ENCODE measurements at regions not wholly inside any gene's neighbourhood (a gene's known extent, or its start where the extent isn't known, plus 50 kb on each side); places are given as distances from the start of the nearest gene placed in this dataset.

DNA sequence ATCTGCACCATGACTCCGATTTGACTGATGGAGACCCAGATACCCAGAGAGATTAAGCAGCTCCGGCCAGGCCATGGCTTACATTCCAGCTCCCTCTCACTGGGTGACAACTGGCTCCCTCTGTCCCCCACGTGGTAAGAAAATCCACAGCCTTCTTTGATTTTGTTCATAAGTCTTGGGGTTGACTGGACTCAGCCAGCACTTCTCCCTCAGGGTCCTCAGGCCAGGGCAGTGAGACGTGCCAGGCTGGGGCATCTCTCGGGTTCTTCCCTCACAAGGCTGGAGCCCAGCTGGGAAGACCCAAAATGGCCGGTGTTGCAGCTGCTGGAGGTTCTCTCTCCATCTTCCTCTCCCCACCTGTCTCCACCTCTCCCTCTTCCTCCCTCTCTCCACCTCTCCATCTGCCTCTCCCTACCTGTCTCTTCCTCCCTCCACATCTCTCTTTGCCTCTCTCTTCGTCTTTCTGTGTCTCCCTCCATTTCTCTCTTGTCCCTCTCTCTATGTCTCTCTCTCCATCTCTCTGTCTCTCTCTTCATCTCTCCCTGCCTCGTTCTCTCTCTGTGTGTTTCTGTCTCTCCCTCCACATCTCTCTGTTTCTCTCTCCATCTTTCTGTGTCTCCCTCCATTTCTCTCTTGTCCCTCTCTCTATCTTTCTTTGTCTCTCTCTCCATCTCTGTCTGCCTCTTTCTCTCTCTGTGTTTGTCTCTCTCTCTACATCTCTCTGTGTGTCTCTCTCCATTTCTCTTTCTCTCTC, 105.3 kb downstream of the FOXL1 start:
- no peak for DNase-seq

DNA sequence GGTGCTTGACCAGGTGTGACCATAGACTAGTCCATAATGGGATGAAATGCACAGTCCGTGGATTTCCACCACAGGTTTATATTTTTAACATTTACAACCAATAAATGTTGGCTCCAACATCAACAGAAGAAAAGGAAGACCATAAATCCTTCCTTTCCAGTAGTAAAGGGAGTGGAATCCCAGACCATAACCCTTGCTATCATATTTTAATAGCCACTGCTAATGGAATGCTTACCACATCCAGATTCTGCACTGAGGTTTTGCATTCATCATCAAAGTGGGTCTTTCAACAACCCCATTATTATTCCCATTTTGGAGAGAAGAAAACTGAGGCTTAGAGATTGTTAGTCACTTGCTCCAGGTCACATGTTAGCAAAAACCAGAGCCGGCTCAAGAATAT, 106.7 kb downstream of the FOXL1 start:
- no peak for DNase-seq

DNA sequence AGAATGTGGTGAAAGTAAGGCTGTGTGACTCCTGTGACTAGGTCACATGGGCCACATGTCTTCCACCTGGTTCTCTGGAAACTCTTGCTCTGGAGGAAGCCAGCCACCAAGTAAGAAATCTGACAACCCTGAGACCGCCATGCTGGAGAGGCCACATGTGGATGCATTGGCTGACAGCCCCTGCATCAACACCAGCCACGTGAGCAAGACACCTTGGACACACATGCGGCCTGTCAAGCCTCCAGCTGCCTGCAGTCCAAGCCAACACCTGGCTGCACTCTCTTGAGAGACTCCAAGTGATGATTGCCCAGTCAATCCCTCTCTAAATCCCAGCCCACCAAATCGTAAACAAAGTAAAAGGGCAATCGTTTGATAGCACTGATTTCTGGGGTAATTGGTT, 112.6 kb downstream of the FOXL1 start:
- DNase-seq: no peak

DNA sequence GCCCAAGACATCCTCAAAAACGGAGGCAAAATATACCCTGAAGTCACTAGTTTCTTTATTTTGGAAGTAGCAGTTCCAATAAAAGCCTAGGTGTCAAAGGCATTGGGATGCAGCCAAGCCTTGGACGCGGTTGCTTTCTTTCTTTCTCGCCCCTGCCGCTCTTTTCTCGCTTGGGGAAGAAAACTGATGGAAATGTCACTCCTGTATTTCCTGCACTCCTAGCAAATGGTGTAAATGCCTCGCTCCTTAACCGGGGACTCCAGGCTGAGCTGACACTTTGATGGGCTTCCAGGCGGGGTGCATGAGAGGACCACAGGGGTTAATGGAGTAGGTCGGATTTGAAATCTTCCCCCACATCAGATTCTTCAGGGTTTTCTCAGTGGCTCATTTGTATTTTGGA, 114.1 kb downstream of the FOXL1 start:
- no peak for DNase-seq

DNA sequence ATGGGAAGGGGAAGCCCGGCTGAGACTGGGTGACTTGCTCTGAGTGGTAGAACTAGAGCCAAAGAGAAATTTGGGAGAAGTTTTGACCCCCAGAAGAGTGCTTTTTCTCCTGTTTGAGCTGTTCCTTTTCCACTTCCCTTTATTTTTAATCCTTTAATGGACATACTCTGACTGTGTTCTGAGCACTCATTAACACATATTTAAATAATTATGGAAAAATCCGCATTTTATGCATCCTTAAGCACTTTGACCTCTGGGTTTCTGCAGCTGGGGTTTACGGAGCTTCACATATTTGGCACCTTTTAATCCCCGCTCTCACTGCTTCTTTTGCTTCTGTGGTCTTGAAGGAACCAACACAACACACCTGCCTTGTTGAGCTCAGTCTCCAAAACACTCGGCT, 114.7 kb downstream of the FOXL1 start:
- no peak for DNase-seq

DNA sequence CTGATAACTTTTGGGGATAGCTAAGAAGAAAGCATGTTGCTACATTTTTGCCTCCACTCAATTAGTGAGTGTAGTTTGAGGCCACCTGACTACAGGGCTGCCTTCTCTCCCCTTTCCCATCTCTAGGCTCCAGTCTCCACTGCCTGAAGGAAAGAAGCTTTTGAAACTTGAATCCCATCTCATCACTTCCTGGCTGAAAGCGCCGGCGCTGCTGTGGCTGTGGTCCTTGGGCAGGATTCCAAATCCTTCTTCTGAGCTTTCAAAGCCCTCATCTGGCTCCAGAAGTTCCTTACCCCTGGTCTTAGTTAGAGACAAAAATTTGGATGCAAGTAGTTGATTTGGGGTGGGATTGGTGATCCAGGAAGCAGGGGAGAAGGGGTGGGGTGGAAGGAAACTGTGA, 119.4 kb downstream of the FOXL1 start:
- no peak for DNase-seq

DNA sequence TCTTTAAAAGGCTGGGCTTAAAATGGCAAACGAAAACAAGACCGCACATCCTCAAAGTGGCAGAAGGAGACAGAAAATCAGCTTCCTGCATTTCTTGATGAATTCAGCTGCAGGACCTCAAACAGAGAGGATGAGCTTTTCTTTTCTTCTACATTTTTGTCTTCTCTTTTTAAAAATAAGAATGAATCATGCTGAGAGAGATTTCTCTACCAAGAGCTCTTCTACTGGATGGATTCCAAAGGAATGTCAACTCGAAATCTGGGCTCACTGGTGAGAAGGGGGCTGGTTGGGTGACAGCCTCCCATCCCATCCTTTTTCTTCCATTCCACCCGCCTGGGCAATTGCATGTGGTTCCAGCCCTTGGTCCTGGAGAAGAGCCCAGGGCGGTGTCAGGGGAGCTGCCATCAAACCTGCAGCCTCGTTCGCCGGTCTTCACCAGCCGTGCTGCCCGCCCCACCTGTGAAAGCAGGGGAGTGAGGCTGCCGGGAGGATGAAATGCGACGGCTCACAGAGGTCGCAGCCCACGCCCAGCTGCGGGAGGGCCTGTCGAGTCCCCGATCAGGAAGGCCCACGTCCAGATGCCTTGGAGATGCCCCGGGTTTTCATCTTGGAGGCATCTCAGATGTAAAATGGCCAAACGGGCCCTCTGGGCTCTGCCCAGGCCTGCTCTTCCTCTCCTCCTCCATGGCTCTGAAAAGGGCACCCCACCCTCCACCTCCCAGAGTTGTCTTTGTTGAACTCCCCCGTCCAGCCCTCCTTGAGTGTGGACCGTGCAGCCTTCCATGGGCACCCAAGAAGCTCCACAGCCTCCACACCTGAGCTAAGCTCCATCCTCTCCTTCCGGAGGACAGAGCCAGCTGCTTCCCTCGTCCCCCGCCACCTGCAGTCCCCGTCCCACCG, 121.9 kb downstream of the FOXL1 start:
- DNase-seq: no peak

DNA sequence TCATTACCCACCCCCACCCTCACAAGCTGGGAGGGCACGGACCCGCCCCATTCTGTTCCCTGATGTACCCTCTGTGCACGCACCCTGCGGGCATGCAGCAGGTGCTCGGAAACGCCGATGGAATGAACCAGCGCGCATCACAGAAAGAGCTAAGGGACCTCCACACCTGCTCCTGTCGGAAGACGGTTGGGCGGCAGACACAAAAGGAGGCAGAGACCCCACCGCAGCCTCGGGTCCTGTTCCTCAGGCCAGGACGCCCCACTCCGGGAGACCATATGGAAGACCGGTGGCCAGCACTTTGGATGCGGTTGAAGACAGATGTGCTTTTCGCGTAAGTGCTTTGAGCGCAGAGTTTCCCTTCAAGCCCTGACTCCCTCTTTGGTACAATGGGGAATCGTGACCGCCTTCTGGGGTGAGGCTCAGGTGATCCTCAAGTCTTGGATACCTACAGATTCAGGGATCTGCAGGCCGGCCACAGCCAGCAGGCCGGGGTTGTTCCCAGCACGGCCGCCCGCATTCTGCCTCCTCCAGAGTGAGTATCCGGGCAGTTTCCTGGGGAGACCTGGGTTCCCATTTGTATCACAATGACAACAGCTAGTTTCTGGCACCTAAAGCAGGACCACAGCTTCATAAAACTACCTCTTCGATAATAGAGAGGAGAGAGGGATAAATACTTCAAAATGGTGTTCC, 123.1 kb downstream of the FOXL1 start:
- DNase-seq: no peak

DNA sequence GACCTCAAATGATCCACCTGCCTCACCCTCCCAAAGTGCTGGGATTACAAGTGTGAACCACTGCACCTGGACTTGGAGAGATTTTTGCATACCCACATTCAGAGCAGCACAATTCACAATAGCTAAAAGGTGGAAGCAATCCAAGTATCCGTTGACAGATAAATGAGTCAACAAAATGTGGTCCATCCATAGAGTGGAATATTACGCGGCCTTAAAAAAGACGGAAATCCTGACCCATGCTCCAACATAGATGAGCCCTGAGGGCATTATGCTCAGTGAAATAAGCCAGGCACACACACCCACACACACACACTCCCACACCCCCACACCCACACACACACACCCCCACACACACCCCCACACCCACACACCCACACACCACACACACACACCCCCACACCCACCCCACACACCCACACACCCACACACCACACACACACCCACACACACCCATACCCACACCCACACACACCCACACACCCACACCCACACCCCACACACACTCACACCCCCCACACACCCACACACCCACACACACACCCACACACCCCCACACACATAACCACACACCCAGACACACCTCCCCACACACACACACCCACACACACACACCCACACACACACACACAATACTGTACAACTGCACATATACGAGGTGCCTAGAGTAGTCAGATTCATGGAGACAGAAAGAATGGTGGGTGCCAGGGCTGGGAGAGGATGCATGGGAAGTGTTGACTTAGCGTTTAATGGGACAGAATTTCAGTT, 124.7 kb downstream of the FOXL1 start:
- no peak for DNase-seq

DNA sequence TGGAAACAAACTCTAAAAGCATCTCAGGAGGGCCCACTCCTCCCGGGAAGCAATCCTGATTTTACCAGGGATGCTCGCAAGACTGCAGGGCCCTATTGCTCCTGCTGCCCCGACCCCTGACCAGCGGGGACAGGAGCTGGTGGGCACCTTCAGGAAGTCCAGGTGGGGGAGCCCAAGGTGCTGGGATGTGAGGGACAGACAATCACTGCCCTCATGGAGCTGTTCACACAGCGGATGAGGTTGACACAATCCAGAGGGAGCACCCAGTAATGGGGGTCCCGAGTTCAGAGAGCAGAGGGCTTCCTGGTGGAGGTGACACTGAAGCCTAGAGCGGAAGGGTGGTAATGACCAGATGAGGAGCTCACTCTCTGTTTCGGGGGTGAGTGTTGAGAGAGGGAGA, 126.2 kb downstream of the FOXL1 start:
- no peak for DNase-seq

DNA sequence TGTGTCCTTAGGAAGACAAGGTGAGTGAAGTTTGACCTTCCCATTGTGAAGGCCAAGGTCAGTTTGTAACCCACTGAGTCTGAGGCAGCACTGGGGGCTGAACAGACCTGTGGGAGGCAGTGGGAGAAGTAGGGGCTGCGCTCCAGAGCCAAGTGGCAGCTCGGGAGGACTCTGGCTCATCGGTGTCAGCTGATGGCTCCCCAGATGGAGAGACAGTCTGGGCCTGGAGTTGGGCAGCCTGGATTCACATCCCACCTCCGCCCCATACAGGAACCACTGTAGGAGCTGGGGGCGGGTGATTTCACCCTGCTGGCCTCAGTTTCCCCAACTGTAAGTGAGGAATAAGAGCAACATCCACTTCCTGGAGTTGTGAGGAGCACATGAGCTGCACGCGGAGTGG, 128.4 kb downstream of the FOXL1 start:
- no peak for DNase-seq

DNA sequence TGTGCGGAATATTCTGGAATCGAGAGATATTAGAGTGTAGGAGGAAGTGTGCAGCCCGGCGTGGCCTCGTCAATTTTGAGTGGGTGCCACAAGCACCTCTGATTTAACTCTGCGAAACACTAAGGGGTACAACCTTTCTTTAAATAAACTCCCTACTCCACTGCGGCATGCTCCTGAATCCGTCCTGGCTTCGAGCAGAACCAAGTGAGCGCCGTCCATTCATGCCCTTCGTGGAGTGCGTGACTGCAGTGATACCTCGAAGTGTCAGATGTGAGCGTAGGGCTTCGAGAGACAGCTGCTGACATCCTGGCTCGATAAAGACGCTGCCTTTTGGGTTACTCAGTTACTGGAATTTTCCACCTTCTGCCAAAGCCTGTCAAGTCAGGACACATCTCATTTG, 128.8 kb downstream of the FOXL1 start:
- DNase-seq: no peak

DNA sequence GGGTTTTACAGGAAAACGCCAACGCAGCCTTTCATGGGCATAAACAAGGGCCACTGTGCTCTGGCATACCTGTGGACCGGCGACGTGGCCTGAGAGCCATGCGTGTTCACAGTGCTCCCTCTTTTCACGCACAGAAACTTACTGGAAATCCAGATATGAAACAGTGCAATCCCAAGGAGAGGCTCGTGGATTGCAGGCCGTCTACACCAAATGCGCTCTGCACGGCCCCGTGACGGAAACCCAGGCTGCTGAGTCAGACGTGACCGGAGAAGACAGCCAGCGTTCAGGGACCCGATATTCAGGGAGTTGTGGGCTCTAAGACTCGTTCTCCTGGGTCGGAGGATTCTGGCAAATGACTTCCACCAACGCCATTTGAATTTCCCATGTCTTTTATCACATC, 129.2 kb downstream of the FOXL1 start:
- no peak for DNase-seq

DNA sequence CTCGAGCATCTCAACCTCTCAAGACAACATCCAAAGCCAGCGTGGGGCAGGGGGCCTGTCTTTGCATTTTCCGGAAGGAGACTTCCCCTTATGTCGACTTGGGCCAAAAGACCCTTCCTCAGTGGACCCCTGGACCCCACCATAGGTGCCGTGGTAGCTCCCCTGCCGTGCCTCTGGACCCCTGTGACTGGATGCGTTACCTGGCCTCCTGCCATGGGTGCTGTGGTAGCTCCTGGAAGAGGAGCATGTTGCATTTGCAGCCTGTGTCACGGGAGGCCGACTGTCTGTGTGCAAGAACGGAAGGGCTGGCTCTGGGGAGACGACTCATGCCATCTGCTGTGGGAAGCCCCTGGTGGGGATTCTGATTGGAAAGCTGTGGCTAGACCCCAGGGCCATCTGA, 130.1 kb downstream of the FOXL1 start:
- no peak for DNase-seq

DNA sequence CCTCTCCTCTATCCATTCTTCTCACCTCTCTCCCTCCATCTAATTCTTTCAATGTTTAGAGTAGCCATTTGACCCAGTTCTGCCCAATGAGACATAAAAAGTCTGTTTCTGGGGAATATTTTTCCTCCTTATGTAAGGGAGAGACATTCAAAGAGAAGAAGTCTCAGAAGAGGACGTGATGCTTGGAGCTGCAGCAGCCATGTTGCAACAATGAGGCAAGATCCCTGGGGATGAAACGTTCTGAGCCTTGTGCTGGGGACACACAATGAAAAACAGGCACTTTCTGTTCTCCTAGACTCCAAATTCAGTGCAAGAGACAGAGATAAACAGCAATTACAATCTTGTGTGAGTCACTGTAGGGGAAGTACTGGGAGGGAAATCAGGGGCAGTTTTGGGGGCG, 130.8 kb downstream of the FOXL1 start:
- DNase-seq: no peak

DNA sequence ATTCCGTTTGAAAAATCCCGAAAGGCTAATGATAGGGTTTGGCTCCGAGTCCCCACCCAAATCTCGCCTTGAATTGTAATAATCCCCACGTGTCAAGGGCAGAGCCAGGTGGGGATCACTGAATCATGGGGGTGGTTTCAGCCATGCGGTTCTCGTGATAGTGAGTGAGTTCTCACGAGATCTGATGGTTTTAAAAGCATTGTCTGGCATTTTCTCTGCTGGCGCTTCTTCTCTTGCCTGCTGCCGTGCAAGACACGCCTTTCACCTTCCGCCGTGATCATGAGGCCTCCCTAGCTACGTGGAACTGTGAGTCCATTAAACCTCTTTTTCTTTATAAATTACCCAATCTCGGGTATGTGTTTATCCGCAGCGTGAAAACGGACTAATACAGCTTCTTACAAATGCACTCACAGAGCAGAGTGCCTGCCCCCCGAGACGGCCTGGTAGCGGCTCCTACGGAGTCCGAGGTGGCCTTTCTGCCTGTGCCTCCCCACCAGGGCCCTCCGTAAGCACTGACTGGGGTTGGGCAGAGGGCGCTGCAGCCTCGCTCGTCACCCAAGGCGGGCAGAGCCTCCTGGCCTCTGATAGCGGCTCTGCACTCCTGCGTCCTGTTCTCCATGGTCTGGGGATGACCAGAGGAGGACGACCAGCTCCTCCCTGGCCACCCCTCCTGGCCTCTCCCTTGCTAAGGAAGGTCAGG, 131.7 kb downstream of the FOXL1 start:
- DNase-seq: no peak

DNA sequence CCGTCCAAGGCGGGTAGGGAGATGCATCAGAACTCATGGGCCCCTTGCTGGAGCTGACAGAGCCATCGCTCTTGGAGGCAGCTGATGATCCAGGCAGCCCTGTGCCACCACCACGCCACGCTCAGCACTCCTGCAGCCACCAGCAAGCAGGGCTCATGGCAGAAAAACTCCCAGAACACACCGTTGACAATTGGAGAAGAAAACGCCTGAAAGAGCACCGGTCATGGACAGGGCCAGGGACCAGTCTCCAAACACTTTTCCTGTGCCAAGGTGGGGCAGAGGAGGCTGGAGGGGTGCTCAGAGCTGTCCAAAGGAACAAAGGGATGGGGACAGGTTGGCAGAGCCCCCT, 132.2 kb downstream of the FOXL1 start:
- no peak for DNase-seq

DNA sequence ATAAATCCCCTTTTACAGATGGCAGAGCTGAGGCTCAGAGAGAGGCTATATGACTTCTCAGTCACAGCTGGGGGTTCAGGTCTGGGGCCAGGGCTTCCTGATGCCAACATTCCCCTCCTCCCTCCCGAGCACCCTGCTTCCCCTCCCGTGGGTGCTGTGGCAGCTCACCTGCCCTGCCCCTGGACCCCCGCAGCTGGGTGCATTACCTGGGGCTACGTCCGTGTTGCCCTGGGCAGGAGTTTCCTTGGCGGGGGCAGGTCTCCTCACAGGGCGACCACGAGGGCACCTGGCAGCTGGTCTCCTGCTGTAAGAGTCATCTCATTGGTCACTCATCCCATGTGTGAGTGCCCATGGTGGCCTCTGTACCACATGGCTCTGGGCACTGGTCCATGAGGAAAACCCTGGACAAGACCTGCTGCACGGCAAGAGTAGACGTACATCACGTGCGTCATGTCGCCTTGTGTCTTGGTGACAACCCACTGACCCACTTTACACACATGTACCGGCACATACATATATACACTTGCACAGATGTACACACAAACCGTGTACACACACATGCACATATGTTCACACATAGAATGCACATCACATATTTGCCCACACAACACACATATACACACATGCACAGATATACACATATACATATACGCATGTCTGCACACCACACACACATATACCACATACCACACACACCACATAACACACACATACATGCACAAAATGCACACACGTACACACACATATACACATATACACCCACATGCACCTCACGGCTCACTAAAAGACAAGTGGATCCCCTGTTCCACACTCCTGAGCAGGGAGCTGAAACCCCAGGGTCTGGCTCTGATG, 134.0 kb downstream of the FOXL1 start:
- DNase-seq: no peak

DNA sequence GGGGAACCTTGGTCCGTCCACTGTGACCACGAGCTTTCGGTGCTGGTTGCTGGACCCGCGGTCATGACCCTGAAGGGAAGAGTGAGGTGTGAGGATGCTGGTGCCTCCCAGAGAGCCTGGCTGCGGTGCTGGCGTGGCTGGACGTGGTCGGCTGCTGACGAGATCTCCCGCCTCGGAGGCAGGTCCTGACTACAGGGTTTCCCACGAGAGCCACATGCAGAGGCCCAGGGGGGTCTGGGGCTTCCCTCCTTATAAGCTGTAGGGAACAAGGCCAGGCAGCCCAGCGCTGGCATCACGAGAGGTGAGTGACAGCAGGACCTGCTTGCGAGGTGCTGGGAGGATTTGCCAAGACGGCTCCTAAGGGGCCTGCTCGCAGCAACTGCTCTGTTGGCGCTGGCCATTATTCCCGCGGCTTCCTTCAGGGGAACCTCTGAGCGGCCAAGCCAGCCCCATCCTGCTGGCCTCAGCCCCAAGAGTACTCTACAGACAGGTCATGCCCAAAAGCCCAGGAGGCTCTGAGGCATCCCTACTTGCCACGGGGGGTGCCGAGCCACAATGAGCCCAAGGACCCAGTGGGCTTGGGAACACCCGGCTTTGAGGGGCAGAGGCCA, 134.8 kb downstream of the FOXL1 start:
- DNase-seq: no peak

DNA sequence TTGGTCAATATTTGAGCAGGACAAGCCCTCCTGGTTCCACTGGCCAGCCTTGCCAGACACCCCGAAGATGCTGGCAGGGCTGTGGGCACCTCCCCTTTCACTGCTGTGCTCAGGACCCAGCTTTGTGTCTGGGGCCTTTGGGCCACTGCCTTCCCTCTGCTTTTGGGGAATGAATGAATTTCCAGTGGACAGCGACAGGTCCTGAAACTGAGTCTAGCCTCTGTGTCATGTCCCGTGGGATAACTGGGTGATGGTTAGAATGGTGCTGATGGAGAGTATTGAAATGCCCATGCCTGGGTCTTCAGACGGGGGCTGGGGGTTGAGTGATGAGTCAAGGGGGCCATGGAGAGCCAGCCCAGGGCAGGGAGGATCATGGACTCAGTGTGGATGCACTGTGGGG, 135.8 kb downstream of the FOXL1 start:
- no peak for DNase-seq

DNA sequence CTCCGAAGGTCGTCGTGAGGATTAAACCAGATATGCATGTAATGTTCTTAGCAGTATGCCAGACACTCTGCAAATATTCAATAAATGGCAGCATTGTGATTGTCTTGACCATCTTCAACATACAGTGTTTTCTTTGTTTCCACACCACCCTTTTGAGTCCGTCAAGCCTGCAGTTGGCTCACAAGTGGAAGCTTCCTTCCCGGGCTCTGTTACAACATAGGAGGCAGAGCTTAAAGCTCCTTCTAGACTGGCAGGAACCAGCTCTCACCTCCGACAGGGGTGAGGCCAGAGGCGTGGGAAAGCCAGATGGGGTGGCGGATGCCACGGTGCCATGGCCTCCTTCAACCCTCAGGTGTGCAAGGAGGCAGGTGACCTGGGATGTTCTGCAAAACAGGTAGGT, 138.3 kb downstream of the FOXL1 start:
- DNase-seq: no peak
